Stimulated activated CD4-positive, alpha-beta T cell treated with anti-CD3 and anti-CD28 coated beads, Interleukin-2, amount 100 ng/mL, for 24 hours (primary cell): ENCODE measurements at regions not wholly inside any gene's neighbourhood (a gene's known extent, or its start where the extent isn't known, plus 50 kb on each side); places are given as distances from the start of the nearest gene placed in this dataset.

Source experiments
- DNase-seq, 2 donors: peaks; one replicate each; pipeline ENCODE4 v3.0.0-alpha.2; 2020

DNA sequence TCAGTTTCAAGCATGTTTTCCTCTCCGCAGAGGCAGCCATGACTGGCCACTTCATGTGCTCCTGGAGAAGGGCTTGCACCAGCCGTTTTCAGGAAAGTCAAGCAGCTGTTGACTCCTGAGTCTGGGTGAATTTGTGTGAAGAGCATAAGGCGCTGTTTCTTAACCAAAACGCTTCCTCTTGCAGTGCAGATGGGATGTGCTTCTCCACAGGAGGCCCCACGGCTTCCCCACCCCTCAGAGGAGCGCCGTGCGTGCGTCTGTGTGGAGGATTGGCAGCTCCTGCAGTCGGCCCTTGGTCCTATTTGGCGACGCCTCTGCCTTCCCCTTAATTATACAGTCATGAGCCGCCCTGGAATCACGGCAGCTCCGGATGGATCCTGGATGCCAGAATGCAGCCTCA is 54.1 kb upstream of the B3GAT1 start:
- no peak for DNase-seq

DNA sequence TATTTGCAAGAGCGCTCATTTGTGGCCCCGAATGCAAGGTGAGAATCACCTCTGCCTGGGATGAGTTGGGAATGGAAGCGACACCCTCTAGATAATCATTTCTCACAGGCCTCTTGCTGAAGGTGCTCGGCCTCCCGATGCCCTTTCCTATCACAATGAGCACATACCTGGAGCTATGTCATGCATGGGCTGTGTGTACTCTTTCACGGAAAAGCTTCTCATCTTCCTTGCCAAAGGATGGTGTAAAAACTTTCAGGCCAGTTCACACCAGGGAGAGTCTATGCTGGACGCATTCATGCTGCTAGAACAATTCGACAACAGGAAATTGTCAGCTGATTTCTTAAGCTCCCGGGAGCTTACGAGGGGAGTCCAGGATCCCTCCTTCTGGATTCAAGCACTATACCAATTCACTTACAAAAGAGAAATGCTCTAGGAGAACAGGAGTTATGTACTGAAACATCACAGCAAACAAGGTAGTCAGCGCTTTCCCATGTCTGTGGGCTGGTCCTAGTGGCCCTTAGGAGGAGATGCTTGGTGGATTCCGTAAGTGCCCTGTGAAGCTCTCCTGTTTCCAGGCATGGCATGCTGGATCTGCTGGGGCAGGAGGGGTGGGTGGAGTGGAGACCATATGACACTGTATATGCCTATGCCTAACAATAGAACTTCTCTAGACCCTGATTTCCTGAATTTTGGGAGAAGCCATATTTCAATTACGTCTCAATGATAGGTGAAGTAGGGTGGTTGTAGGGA is 53.1 kb upstream of the B3GAT1 start:
- no peak for DNase-seq

DNA sequence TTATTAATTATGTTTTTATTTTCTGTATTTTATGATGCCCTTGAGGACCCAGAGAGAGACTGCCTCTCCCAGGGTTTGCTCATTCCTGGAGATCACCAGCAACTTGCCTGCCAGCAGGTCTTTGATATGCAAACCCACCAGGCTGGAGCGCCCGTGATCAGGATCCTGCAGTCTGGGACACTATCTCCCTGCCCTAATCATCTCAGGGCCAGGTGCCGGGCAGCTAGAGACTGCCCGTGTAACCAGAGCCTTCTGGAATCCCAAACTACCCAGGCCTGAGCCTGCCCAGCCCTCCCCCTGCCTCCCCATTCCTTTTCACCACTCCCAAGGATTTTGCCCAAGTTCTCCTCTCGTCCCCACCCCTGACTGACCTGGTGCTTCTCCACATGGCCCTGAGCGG is 52.2 kb upstream of the B3GAT1 start:
- DNase-seq = no peak

DNA sequence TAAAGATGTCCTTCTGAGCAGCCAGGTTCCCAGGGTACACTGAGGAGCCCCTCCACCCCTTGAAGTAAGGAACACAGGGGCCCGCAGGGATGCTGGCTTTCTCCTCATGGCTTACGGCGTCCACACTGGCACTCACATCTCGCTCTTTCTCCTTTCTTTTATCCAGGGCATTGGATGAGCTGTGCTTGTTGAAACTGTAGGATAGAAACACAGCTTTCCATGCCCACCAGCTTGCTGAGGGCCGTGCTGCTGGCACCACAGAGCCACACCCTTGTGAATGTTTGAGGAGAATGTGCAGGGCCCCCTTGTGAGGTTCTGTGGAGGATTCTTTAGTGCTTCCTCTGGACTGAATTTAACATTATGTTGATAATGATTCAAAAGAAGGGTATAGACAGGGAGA is 51.7 kb upstream of the B3GAT1 start:
- DNase-seq = no peak
